LNCaP clone FGC (cell line): ENCODE measurements at regions not wholly inside any gene's neighbourhood (a gene's known extent, or its start where the extent isn't known, plus 50 kb on each side); places are given as distances from the start of the nearest gene placed in this dataset.
"Not testable (repeated sequence)": the region's sequence is repeated elsewhere in the genome, so short reads cannot be mapped to it uniquely, and the experiment has no call there.

Source experiments
- DNase-seq: peaks from one replicate; pipeline ENCODE4 v3.0.0-alpha.2; 2011; ENCODE audit warnings: low read depth
- H3K4me3 ChIP-seq: 2 replicates; pipeline ENCODE4 v1.5.1; 2011; ENCODE audit warnings: mild to moderate bottlenecking, low read depth, low read length, control low read depth
- CTCF ChIP-seq: IDR thresholded peaks from 2 replicates; pipeline ENCODE4 v1.5.1; 2012; ENCODE audit warnings: mild to moderate bottlenecking; ENCODE audit not compliant: control insufficient read depth, insufficient read depth; ENCODE audit errors: extremely low read depth

GRCh38 chr14:48709277-48709785 is 876.8 kb downstream of the RPS29 start:
- H3K4me3 ChIP-seq: no peak overlapping the region
- DNase-seq: no peak
- TF ChIP-seq CTCF: no peak

GRCh38 chr14:48704639-48705038 is 881.5 kb downstream of the RPS29 start:
- TF ChIP-seq CTCF: no peak
- no peak for DNase-seq
- no peak overlapping the region for H3K4me3 ChIP-seq

- no peak for DNase-seq
- no peak for TF ChIP-seq CTCF
- H3K4me3 ChIP-seq: no peak overlapping the region
These were observed 882.3 kb downstream of the RPS29 start for GRCh38 chr14:48703728-48704467.

- H3K4me3 ChIP-seq, DNase-seq: not testable (repeated sequence)
These were observed 888.8 kb downstream of the RPS29 start for GRCh38 chr14:48697362-48697761.

GRCh38 chr14:48693793-48694192 is 892.4 kb downstream of the RPS29 start:
- no peak for TF ChIP-seq CTCF
- H3K4me3 ChIP-seq: no peak overlapping the region
- DNase-seq: no peak

- TF ChIP-seq CTCF: peak; percentile 29; the same call in 1 of the 2 replicates
- H3K4me3 ChIP-seq: no peak overlapping the region
- DNase-seq: no peak
These were observed 895.8 kb downstream of the RPS29 start for GRCh38 chr14:48690349-48690748.

GRCh38 chr14:48686650-48687049 is 899.5 kb downstream of the RPS29 start:
- no peak overlapping the region for H3K4me3 ChIP-seq
- no peak for TF ChIP-seq CTCF
- no peak for DNase-seq
